ENCODE measurements at regions not wholly inside any gene's neighbourhood (a gene's known extent, or its start where the extent isn't known, plus 50 kb on each side); places are given as distances from the start of the nearest gene placed in this dataset.
A peak's percentile ranks its signal among the peaks of the same experiment; 100 is the strongest.

DNA sequence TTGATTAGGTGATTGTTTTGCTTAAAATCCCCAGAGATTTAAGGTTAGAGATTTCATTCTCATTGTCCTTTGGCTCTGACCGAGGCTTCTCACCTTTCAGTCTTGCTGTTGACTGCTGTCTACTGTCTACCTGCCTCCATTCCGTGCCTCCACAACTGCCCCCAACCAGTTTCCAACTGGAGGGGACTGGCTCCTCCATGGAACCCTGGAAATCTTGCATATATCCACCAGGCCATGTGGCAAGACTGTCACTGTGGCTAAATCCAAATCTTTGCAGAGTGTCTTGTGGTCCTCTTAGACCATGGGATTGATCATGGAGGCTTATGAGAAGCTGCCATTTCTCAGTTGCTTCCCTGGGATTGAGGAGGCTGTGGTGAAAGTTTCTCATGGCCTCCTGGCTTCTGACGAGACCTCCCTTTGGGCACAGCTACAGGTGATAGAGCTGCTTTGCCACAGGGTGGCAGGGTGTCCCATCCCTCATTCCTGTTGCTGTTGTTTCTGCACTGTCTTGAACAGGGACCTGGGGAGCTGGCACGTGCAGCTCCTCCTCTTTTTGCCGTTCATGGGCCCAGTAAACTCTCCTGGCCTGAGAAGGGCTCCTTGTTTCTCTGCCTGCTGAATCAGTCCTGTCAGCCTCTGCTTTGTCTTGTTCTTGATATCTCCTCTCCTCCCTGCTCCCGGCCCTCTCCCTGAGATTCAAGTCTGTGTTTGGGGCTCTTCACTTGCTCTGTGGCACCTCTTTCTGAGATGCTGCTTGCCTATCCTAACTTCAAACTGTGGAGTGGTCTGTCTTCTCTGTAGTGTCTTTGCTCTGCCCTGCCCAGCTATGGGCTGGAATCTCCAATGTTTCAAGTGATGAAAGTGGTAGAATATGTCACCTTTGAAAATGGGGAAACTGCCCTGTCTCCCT lies 63.6 kb upstream of the IGFBP3 start:
- peak; percentile 20 for DNase-seq (ENCODE audit: low read depth)

DNA sequence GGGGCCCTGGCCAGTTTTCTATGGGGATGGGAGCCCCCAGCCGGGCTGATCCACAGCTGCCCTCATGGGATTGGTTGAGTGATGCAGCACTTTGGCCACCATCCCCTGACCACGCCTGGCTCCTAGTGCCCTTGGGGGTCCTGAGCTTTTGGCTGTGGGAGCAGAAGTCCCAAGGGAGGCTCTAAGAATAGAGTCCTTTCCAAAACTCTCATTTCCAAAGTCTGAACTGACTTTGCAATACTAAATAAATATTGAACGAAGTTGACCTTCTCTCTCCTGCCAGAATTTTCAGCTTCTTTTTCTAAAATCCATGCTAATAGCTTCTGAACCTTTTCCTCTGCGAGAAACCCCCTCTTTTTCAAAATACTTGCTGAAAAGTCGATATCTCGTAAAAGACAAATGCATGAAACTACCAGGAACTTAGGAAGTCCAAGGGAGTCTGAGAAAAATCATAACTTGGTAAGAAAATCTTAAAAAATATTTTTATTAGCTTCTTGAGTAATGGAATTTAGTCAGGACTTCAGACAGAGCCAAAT lies 62.7 kb upstream of the IGFBP3 start:
- no peak for DNase-seq (ENCODE audit: low read depth)

DNA sequence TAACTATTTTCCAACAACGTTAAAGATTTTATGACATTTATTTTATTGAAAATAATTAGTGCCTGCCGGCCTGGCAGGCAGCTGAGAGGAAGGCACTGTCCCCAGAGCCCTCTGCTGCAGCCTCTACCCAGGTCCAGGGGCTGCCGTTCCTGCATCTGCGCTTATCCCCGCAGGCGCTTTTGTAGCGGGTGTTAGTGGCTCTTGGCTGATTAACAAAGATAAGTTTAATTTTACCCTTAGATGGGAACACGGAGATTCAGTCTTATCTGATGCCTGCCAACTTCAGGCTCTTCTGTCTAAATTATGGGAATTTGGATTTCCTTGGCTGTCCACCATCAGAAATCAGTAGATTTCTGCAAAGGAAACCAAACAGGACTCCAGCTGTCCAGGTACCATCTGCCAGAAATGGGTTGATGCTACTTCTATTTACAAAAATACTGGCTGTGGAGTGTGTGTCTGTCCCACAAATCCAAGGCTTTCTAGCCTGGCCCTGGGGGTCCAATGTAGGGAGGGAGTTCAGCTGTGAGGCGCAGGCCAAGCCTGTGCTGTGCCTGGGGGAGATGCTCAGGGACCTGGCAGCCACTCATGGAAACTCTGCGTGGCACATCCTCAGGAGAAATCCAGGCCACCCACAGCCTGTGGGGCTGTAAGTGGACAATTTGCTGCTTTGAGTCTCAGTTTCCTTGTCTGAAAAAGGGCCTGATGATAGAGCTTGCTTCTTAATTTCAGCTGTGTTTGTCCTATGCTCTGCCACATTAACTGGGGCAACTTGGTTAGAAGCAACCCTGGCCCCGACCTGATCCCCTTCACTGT lies 62.0 kb upstream of the IGFBP3 start:
- no peak for DNase-seq (ENCODE audit: low read depth)

DNA sequence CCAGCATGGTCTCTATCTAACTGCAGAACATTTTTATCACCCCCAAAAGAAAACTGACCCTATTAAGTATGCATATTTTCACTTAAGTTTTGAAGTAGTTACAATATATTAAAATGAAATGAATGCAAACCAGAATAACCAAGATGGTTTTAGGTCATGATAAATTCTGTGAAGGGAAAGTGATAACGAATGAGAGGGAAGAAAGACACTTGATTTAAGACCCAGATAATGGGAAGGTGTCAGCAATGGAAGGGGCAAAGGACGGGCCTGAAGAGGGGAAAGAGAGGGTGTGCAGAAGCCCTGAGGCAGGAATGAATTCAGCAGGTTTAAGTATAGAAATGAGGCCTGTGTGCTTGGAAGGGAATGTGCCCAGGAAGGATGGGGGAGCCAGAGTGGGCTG lies 61.1 kb upstream of the IGFBP3 start:
- DNase-seq (ENCODE audit: low read depth) = no peak

DNA sequence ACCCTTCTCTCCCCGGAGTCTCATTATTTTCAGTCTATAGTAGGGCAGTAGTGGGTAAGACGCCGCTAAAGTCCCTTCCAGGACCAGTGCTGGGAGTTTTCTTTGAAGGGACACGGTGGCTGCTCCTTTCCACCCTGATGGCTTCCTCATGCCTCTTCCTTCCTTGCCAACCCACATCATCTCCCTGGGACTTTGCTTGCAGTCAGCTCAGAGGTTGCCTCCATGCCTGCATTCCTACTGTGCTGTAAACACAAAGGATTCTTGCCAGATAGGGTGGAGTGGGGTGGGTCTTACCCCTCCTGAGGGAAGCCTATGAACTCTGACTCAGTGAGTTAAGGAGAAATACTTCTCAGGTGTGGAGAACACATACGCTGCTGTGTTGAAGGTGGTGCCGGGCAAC lies 59.9 kb upstream of the IGFBP3 start:
- no peak for DNase-seq (ENCODE audit: low read depth)

DNA sequence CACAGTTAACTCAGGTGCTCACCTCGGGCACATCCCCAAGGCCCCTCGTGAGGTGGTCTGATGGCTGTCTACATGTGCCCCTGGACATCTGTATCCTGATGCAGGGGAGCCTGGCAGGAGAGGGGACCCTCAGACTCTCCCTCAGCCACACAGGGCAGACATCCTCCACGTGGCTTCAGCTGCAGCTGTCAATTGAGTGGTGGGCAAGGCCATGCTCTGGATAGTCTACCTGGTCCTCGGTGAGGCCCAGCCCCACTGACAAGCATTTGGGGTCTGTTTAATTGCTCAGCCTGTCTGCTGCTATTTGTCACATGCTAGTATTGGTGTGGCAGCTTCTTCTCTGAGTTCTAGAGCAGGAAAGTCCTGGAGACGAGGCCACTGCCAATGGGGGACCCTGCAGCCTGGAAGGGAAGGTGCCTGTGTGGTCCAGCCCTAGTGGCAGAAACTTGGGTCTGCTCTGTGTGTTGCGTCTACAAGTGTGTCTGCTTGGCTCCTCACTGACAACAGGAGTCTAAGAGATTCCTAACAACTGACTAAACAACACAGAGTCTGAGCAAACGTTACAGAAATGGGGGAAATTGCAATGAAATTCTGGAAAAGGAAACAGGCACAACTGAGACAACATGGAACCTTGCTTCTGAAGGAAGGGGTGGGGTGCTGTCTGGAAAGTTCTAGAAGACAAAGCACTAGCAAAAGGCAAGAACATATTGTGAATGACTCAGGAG lies 59.3 kb upstream of the IGFBP3 start:
- peak; percentile 63 for DNase-seq (ENCODE audit: low read depth)

DNA sequence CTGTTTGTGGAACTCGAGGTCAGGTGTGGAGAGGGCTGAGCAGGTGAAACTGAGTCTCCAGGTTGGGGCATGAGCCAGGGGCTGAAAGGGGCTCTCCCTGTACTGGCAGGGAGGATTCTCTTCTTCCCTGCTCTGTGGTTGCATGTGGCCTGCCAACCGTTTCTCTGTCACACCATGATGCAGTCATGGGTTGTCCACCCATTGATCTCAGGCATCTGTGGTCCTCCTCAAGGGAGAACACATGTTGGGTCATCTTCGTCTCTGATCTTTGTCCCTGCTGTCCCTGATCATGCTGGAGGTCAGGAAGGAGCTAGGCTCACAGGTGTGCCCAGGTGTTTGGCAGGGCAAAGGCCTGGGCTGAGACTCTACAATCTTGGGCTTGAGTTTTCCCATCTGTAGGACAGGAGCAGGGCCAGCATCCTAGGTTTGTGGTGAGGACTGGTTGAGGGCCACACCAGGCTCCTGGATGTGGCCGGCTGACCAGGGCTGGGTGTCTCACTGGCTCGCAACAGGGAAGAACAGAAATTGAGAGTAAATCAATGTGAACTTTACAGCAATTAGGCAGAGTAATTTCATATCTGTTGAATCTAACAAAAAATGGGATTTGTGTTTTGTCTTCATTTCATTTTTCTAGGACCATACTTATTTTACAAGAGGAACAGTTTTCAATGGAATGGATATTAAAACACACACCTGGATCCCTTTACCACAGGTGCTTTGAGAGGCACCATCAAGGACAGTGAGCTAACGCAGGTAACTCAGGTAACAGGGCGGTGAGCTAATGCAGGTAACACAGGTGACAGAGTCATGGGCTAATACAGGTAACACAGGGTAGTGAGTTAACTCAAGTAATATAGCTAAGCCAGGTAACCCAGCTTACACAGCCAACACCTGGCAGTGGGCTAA lies 58.5 kb upstream of the IGFBP3 start:
- no peak for DNase-seq (ENCODE audit: low read depth)

DNA sequence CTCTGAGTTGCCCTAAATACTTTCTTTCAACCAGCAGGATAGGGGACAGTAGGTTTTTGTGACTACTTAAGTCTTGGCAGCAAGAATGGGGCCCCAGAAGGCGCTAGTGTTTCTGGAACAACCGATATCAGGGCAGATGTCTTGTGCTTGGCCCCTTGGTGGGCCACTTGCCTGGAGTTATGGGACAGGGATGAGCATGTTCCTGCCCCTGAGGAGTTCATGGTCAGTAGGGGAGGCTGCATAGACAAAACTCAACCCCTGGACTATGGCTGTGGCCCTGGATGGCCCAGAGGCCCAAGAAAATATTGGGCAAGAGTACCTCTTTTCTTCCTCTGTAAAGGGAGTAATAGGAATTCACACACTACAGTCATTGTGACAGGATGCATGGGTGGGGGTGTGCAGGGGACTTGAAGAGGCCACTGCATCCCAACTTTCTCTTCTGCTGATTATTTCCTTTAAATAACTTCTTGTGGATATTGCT lies 57.7 kb upstream of the IGFBP3 start:
- peak; percentile 31 for DNase-seq (ENCODE audit: low read depth)

DNA sequence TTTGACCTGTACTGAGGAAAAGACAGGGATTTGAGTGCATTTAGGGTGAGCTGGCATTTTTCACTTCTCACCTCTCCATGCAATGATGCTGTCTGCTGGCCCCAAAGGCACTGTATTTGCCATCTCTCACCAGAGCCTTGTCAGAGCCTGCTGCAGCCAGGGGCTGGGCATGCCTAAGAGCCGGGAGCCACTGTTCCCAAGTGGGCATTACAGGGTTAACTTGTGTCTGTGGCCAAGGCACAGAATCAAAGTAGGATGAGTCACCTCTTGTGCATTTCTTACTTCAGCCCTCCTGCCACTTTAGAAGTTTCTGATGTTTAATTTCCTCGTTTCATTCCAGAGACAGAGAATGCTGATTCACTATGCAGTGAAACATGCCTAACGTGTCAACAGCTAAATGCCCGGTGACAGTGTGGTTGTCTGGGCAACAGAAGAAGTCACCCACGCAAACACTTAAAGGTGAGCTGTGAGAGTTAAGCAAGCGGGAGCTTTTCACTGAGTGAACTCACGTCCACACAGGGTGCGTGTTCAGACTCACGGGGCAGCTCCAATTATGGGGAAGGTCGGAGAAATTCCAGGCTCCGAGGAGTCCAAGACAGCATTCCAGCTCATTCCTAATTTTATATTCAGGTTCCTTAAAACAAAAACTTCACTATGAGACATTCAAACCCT lies 57.1 kb upstream of the IGFBP3 start:
- peak; percentile 98 for DNase-seq (ENCODE audit: low read depth)

DNA sequence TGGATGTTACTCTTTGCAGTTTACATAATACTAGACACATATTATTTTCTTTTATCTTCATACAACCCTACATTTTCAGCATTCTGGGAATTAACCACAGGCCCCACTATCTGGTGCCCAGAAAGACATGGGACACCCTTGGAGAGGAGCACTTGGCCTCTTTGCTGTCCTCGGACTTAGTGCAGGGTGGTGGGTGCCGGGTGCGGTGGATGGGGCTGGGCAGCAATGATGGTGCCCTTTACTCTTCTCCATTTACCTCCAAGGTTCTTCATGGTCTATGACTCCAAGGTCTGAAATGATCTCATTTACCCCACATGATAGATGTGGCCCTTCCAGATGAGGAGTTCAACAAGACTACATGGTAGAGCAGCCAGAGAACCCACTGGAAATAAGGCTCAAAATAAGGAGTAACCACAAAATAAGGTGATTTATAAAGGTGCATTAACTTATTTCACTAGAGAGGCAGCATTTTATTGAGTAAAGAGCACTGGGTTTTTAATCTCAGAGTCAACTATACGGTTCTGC lies 56.2 kb upstream of the IGFBP3 start:
- no peak for DNase-seq (ENCODE audit: low read depth)

DNA sequence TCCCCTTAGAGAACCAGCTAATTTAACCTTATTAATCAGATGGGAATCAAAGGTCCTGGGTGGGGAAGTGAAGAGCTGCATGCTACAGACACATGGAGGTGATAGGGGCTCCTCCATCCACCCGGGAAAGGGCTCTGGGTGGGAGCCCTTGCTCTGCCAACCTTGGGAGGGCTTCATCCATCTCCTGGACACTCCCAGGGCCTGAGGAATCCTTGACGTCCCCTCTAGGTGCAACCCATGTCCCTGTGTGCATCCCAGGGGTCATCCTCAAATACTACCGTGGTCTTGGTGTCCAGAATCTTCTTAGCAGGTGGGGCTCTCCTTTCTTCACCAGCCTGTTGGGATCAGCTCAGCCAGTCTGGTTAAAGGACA lies 55.4 kb upstream of the IGFBP3 start:
- no peak for DNase-seq (ENCODE audit: low read depth)

DNA sequence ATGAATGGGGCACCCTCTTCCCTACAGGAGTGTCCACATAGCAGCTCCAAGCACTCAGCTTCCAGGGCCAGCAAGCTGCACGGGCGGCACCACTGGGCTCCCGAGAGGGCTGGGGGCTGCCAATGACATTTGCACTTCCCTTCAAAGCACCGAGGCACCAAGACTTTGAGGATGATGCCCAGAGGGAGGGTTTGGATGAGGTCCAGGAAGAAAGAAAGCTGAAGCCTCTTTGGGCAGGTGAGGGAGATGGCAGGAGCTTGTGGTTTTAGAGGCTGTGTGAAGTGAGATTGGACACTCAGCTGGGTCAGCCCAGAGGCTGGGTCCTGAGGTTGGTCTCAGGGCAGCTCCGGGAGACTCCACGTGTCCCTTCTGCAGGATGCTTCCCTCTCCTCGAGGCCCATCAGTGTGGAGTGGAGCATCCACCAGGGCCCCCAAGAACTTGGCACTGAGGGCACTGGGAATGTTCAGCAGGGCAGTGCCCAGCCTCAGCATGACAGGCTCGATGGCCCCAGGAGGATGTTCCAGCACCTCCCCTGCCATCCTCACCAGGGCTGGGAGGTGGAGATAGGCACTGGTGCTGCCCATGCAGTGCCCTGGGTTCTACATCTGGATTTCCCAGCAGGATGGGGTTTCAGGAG lies 54.9 kb upstream of the IGFBP3 start:
- no peak for DNase-seq (ENCODE audit: low read depth)

DNA sequence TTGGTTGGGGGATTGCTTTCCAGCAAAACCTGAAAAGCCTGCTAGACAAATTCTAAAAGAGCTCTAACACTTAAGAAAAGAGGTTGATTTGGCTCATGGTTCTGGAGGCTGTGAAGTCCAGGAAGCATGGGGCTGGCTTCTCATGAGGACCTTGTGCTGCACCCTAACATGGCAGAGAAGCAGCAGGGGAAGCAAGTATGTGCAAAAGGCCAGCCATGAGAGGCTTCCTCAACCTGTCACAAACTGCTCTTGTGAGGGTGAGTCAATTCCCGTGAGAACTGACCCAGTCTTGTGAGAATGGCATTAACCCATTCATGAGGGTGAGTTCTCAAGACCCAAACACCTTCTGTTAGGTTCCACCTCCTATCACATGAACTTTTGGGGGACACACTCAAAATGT lies 54.3 kb upstream of the IGFBP3 start:
- DNase-seq (ENCODE audit: low read depth) = peak; percentile 10

DNA sequence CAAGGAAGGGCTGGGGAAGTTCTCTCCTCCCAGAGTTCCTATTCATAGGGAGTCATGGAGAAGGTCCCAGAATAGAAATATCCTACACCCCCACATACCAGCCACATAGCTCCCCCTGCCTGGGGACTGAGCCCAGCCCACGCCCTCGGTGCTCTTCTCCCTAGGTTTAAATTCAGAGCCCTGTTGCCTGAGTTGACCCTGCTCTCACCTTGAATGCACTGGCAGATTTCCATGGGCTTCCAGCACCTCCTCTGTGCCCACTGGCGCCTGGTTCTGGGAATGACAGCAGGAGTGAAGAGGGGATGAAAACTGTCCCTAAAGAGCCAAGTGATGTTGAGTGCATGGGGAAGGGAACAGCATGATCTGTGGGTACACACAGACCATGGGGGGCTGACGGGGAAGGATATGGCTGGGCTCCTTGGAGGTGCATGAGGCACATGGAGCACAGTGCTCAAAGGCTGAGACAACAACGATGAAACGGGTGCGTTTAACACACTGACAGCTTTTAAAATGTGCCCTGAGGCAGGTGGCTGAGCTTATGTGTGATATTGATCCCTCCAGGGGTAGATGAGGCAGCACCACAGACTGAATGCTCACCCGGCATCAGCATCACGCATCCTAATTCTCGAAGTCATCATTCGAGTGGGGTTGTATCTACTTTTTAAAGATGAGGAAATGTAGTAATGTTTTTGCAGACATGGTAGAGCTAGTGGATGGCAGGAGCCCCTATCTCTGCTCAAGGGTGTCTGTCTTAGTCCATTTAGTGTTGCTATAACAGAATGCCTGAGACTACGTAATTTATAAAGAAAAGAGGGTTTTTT lies 53.7 kb upstream of the IGFBP3 start:
- DNase-seq (ENCODE audit: low read depth) = no peak

DNA sequence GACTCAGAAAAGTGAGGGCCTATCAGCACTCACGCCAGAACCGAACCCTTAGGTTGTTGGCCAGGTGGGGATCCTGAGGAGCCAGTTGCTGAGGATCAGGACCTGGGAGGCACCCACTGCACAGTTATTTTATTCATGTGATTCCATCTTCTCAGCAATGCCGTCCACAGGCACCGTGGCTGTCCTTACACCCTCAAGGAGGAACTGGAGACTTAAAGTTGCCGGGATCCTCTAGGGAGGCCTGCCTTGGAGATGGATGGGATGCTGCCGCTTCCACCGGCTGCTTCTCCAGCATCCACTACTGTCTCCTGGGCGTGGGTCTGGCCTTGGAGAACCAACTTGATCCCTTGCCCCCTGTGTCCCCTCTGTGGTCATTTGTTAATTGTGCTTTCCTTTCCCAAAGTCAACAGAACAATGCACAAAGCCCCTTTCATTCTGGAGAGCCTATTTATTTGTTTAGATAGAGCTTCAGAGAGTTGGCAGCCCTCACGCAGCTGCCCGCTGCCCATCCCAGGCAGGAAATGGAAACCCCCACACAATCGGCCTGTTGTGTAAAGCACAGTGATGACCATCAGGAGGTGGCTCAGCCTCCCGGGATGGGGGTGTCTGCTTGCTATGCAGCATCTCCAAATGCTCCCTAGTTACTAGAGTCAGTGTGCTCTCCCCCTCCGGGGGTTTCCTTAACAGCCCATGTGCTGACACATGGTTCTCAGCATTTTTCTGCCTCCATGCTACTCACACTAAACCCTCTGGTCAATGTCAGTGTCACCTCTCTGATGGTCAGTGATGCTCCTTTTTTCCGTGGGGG lies 52.9 kb upstream of the IGFBP3 start:
- peak; percentile 12 for DNase-seq (ENCODE audit: low read depth)

DNA sequence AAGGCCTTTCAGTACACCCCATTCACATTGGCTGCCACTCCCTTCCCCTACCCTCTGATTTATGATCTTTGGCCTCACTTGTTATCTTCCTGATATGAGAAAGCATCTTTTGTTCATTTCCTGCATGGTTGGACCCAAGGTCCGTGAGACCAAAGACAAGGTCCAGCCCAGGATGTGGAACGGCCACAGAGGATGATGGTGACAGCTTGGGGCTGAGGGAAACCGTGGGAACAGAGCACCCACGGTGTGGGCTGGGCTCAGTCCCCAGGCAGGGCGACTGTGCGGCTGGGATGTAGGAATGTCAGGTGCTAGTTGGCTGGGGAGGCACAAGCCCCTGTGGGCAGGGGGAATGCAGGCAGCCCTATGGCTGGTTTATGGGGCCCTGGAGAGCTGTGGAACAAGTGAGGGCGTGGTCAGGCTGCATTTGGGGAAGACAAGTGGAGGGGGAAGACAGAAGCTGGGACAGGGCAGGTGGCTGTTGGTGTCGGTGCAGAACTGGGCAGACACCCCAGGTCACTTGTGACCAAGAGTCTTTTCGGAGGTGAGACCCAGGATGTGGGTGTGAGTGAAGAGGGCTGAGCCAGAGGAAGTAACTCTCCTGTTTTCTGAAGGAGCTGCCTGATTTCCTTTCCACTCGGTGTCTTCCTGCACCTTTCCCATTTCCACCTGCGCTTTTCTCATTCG lies 51.7 kb upstream of the IGFBP3 start:
- DNase-seq (ENCODE audit: low read depth) = no peak

DNA sequence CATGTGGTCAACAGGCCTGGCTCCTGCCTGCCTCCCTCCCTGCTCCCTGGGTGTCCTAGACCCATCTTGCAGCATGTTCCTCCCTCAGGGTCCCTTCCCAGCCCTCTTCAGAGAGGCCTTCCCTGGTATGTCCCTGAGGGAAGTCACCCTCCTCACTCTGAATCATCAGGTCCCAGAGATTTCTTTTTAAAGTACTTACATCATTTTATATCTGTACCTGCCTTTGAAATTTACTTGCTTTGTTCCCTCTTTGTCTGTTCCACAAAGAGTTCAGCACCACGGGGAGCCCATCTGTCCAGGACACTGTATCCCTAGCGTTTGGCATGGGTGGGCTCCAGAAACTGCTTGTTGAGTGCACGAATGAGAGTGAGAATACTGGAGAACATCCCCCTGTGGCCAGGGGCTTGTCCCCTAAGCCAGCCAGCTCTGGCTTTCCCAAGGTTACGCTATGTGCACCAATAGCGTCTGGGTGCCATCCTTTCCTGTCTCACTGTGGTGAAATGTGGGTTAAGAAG lies 50.6 kb upstream of the IGFBP3 start:
- no peak for DNase-seq (ENCODE audit: low read depth)
